Karpas-422 (cell line): ENCODE measurements at regions not wholly inside any gene's neighbourhood (a gene's known extent, or its start where the extent isn't known, plus 50 kb on each side); places are given as distances from the start of the nearest gene placed in this dataset.

Experiments
- DNase-seq: peaks from one replicate; pipeline ENCODE4 v3.0.0-alpha.2; 2015
- H2AFZ ChIP-seq: fragments of 200-600 bp; sonication (generic); 2 replicates; pipeline ENCODE4 v1.6.1; 2014; ENCODE audit warnings: antibody characterized with exemption, low read length, mixed read lengths
- H3K27ac ChIP-seq: fragments of 200-600 bp; sonication (generic); 2 replicates; pipeline ENCODE4 v1.5.1; 2014; ENCODE audit warnings: mild to moderate bottlenecking, low read length, moderate library complexity
- H3K27me3 ChIP-seq: fragments of 200-600 bp; sonication (generic); 2 replicates; pipeline ENCODE4 v1.6.1; 2014; ENCODE audit warnings: low read length, mixed read lengths
- H3K36me3 ChIP-seq: fragments of 200-600 bp; sonication (generic); 2 replicates; pipeline ENCODE4 v1.6.1; 2014; ENCODE audit warnings: low read length, mixed read lengths; ENCODE audit not compliant: insufficient read depth
- H3K4me1 ChIP-seq: fragments of 200-600 bp; sonication (generic); 2 replicates; pipeline ENCODE4 v1.6.1; 2014; ENCODE audit warnings: mild to moderate bottlenecking, low read length, mixed read lengths
- H3K4me2 ChIP-seq: fragments of 200-600 bp; sonication (generic); 2 replicates; pipeline ENCODE4 v1.6.1; 2014; ENCODE audit warnings: low read length, low read depth, mild to moderate bottlenecking; ENCODE audit not compliant: poor library complexity, severe bottlenecking
- H3K4me3 ChIP-seq: fragments of 200-600 bp; sonication (generic); 2 replicates; pipeline ENCODE4 v1.5.1; 2014; ENCODE audit warnings: mild to moderate bottlenecking, antibody characterized with exemption, low read length, mixed read lengths
- H3K79me2 ChIP-seq: fragments of 200-600 bp; sonication (generic); 2 replicates; pipeline ENCODE4 v1.6.1; 2014; ENCODE audit warnings: mild to moderate bottlenecking, low read length, mixed read lengths
- H3K9ac ChIP-seq: fragments of 200-600 bp; sonication (generic); 2 replicates; pipeline ENCODE4 v1.6.0; 2014; ENCODE audit warnings: low read length
- H3K9me2 ChIP-seq: fragments of 200-600 bp; sonication (generic), shearing (Covaris generic); replicated peaks from 2 replicates; pipeline ENCODE4 v1.6.0; 2014; ENCODE audit warnings: mild to moderate bottlenecking, low read length, moderate library complexity; ENCODE audit not compliant: insufficient read depth
- H3K9me3 ChIP-seq: fragments of 300-700, 200-600 bp; sonication (generic); 2 replicates; pipeline ENCODE4 v1.6.1; 2014; ENCODE audit warnings: low read length, mixed read lengths
- H4K20me1 ChIP-seq: fragments of 200-600 bp; sonication (generic); 2 replicates; pipeline ENCODE4 v1.6.1; 2014; ENCODE audit warnings: mild to moderate bottlenecking, antibody characterized with exemption, low read length, low read depth; ENCODE audit not compliant: insufficient read depth

GRCh38 chr2:144889348-144889747 lies 369.4 kb upstream of the ZEB2 start:
- H3K27ac ChIP-seq, result no peak overlapping the region
- H3K4me2 ChIP-seq, result no peak overlapping the region
- no peaks in the 10 kb centered on the region for H3K27me3 ChIP-seq
- H3K36me3 ChIP-seq, result no peaks in the 10 kb centered on the region
- H3K79me2 ChIP-seq, result no peaks in the 10 kb centered on the region
- no peak for DNase-seq
- H4K20me1 ChIP-seq, result no peaks in the 10 kb centered on the region
- H3K9me2 ChIP-seq, result no peaks in the 10 kb centered on the region
- no peak overlapping the region for H3K4me3 ChIP-seq
- no peaks in the 10 kb centered on the region for H3K9me3 ChIP-seq
- H3K4me1 ChIP-seq, result peaks cover 11% of the 10 kb centered on the region
- H3K9ac ChIP-seq, result no peak overlapping the region
- no peak overlapping the region for H2AFZ ChIP-seq

- H4K20me1 ChIP-seq, result no peaks in the 10 kb centered on the region
- no peaks in the 10 kb centered on the region for H3K79me2 ChIP-seq
- peaks cover 11% of the 10 kb centered on the region for H3K4me1 ChIP-seq
- H3K36me3 ChIP-seq, result no peaks in the 10 kb centered on the region
- H3K27me3 ChIP-seq, result no peaks in the 10 kb centered on the region
- H3K4me3 ChIP-seq, result no peak overlapping the region
- DNase-seq, result no peak
- no peak overlapping the region for H3K4me2 ChIP-seq
- no peak overlapping the region for H3K9ac ChIP-seq
- H3K27ac ChIP-seq, result no peak overlapping the region
- no peaks in the 10 kb centered on the region for H3K9me3 ChIP-seq
- H2AFZ ChIP-seq, result no peak overlapping the region
- H3K9me2 ChIP-seq, result no peaks in the 10 kb centered on the region
These were observed 366.9 kb upstream of the ZEB2 start for GRCh38 chr2:144886862-144887261.

- H3K9me3 ChIP-seq, result no peaks in the 10 kb centered on the region
- no peak overlapping the region for H3K4me3 ChIP-seq
- H3K36me3 ChIP-seq, result no peaks in the 10 kb centered on the region
- no peaks in the 10 kb centered on the region for H4K20me1 ChIP-seq
- no peaks in the 10 kb centered on the region for H3K79me2 ChIP-seq
- no peak overlapping the region for H3K9ac ChIP-seq
- no peak for DNase-seq
- no peak overlapping the region for H3K4me2 ChIP-seq
- no peaks in the 10 kb centered on the region for H3K9me2 ChIP-seq
- no peak overlapping the region for H2AFZ ChIP-seq
- no peaks in the 10 kb centered on the region for H3K27me3 ChIP-seq
- H3K27ac ChIP-seq, result no peak overlapping the region
- no peaks in the 10 kb centered on the region for H3K4me1 ChIP-seq
These were observed 358.0 kb upstream of the ZEB2 start for GRCh38 chr2:144877893-144878292.

GRCh38 chr2:144876013-144876412 lies 356.1 kb upstream of the ZEB2 start:
- H3K79me2 ChIP-seq, result no peaks in the 10 kb centered on the region
- no peaks in the 10 kb centered on the region for H4K20me1 ChIP-seq
- H2AFZ ChIP-seq, result no peak overlapping the region
- H3K4me2 ChIP-seq, result no peak overlapping the region
- H3K27ac ChIP-seq, result no peak overlapping the region
- H3K9ac ChIP-seq, result no peak overlapping the region
- no peaks in the 10 kb centered on the region for H3K36me3 ChIP-seq
- H3K4me1 ChIP-seq, result no peaks in the 10 kb centered on the region
- H3K4me3 ChIP-seq, result no peak overlapping the region
- DNase-seq, result no peak
- H3K9me2 ChIP-seq, result no peaks in the 10 kb centered on the region
- H3K27me3 ChIP-seq, result no peaks in the 10 kb centered on the region
- H3K9me3 ChIP-seq, result no peaks in the 10 kb centered on the region

- DNase-seq, result no peak
These were observed 355.5 kb upstream of the ZEB2 start for GRCh38 chr2:144875290-144875969.

GRCh38 chr2:144865670-144866069 lies 345.8 kb upstream of the ZEB2 start:
- no peak overlapping the region for H3K4me3 ChIP-seq
- H3K27ac ChIP-seq, result no peak overlapping the region
- H3K9me2 ChIP-seq, result no peaks in the 10 kb centered on the region
- H3K79me2 ChIP-seq, result no peaks in the 10 kb centered on the region
- no peaks in the 10 kb centered on the region for H3K4me1 ChIP-seq
- no peaks in the 10 kb centered on the region for H3K9me3 ChIP-seq
- no peaks in the 10 kb centered on the region for H3K36me3 ChIP-seq
- no peak overlapping the region for H3K9ac ChIP-seq
- H2AFZ ChIP-seq, result no peak overlapping the region
- H3K27me3 ChIP-seq, result no peaks in the 10 kb centered on the region
- DNase-seq, result no peak
- H3K4me2 ChIP-seq, result no peak overlapping the region
- H4K20me1 ChIP-seq, result no peaks in the 10 kb centered on the region

More at GRCh38 chr2:144875290-144875969, 355.5 kb upstream of the ZEB2 start:
- Histone ChIP-seq H3K9ac (no peak overlapping the region), H3K27me3 (no peaks in the 10 kb centered on the region), H3K4me3 (no peak overlapping the region), H4K20me1 (no peaks in the 10 kb centered on the region), H3K9me3 (no peaks in the 10 kb centered on the region), H3K9me2 (no peaks in the 10 kb centered on the region), H3K4me1 (no peaks in the 10 kb centered on the region), H2AFZ (no peak overlapping the region), H3K36me3 (no peaks in the 10 kb centered on the region), H3K27ac (no peak overlapping the region), H3K4me2 (no peak overlapping the region), H3K79me2 (no peaks in the 10 kb centered on the region)

- no peaks in the 10 kb centered on the region for H3K79me2 ChIP-seq
- no peaks in the 10 kb centered on the region for H3K36me3 ChIP-seq
- H3K9me2 ChIP-seq, result no peaks in the 10 kb centered on the region
- no peak overlapping the region for H3K27ac ChIP-seq
- no peak overlapping the region for H3K4me2 ChIP-seq
- H4K20me1 ChIP-seq, result no peaks in the 10 kb centered on the region
- H3K9me3 ChIP-seq, result no peaks in the 10 kb centered on the region
- DNase-seq, result no peak
- H2AFZ ChIP-seq, result no peak overlapping the region
- no peaks in the 10 kb centered on the region for H3K27me3 ChIP-seq
- no peak overlapping the region for H3K9ac ChIP-seq
- H3K4me3 ChIP-seq, result no peak overlapping the region
- no peaks in the 10 kb centered on the region for H3K4me1 ChIP-seq
These were observed 339.8 kb upstream of the ZEB2 start for GRCh38 chr2:144859716-144860115.

- Histone ChIP-seq H3K4me1 (no peaks in the 10 kb centered on the region), H3K9ac (no peak overlapping the region), H2AFZ (no peak overlapping the region), H3K9me3 (no peaks in the 10 kb centered on the region), H3K9me2 (no peaks in the 10 kb centered on the region), H3K79me2 (no peaks in the 10 kb centered on the region), H4K20me1 (no peaks in the 10 kb centered on the region), H3K4me3 (no peak overlapping the region), H3K36me3 (no peaks in the 10 kb centered on the region), H3K4me2 (no peak overlapping the region), H3K27ac (no peak overlapping the region), H3K27me3 (no peaks in the 10 kb centered on the region)
- no peak for DNase-seq
These were observed 338.3 kb upstream of the ZEB2 start for GRCh38 chr2:144858211-144858610.
